ENCODE measurements at regions not wholly inside any gene's neighbourhood (a gene's known extent, or its start where the extent isn't known, plus 50 kb on each side); places are given as distances from the start of the nearest gene placed in this dataset.

- TF ChIP-seq CTCF (conservative IDR thresholded peaks at IDR 0.05; ENCODE audit: low read length) = no peak
- TF ChIP-seq EZH2phosphoT487 (IDR thresholded peaks at IDR 0.05; ENCODE audit: borderline replicate concordance, low read depth, low read length) = no peak
Observed at GRCh38 chr4:122988696-122989095, 66.3 kb upstream of the NUDT6 start.

All from OCI-LY7 (cell line).